ENCODE measurements at regions not wholly inside any gene's neighbourhood (a gene's known extent, or its start where the extent isn't known, plus 50 kb on each side); places are given as distances from the start of the nearest gene placed in this dataset.

GRCh38 chr18:34631093-34631966, 78.8 kb upstream of the DTNA start:
- H3K4me3 ChIP-seq = no peak overlapping the region
- intact Hi-C loops (cut with DNase I; ENCODE audit: low total_unique reads) = no loop called here
- no peaks in the 10 kb centered on the region for H3K27me3 ChIP-seq
- H3K27ac ChIP-seq = no peak overlapping the region
- H3K9me3 ChIP-seq = no peaks in the 10 kb centered on the region
- no peaks in the 10 kb centered on the region for H3K4me1 ChIP-seq
- DNase-seq = no peak
- TF ChIP-seq CTCF (IDR thresholded peaks at IDR 0.05) = no peak
- no peak for TF ChIP-seq POLR2A (IDR thresholded peaks at IDR 0.05)
- H3K36me3 ChIP-seq = no peaks in the 10 kb centered on the region

GRCh38 chr18:34632321-34632720, 77.8 kb upstream of the DTNA start:
- H3K9me3 ChIP-seq = no peaks in the 10 kb centered on the region
- TF ChIP-seq POLR2A (IDR thresholded peaks at IDR 0.05) = no peak
- TF ChIP-seq CTCF (IDR thresholded peaks at IDR 0.05) = no peak
- no peaks in the 10 kb centered on the region for H3K4me1 ChIP-seq
- intact Hi-C loops (cut with DNase I; ENCODE audit: low total_unique reads) = no loop called here
- no peaks in the 10 kb centered on the region for H3K27me3 ChIP-seq
- DNase-seq = no peak
- H3K4me3 ChIP-seq = no peak overlapping the region
- H3K27ac ChIP-seq = no peak overlapping the region
- no peaks in the 10 kb centered on the region for H3K36me3 ChIP-seq

GRCh38 chr18:34633368-34633767, 76.7 kb upstream of the DTNA start:
- DNase-seq = no peak
- H3K27ac ChIP-seq = no peak overlapping the region
- no peaks in the 10 kb centered on the region for H3K36me3 ChIP-seq
- TF ChIP-seq CTCF (IDR thresholded peaks at IDR 0.05) (no peak), POLR2A (IDR thresholded peaks at IDR 0.05) (no peak)
- no peaks in the 10 kb centered on the region for H3K9me3 ChIP-seq
- intact Hi-C loops (cut with DNase I; ENCODE audit: low total_unique reads) = no loop called here
- H3K27me3 ChIP-seq = no peaks in the 10 kb centered on the region
- H3K4me1 ChIP-seq = no peaks in the 10 kb centered on the region
- H3K4me3 ChIP-seq = no peak overlapping the region

GRCh38 chr18:34637094-34637801, 72.8 kb upstream of the DTNA start:
- DNase-seq = no peak
- no peaks in the 10 kb centered on the region for H3K4me1 ChIP-seq
- no peak overlapping the region for H3K4me3 ChIP-seq
- no peaks in the 10 kb centered on the region for H3K9me3 ChIP-seq
- TF ChIP-seq CTCF (IDR thresholded peaks at IDR 0.05) (no peak), POLR2A (IDR thresholded peaks at IDR 0.05) (no peak)
- H3K27ac ChIP-seq = no peak overlapping the region
- intact Hi-C loops (cut with DNase I; ENCODE audit: low total_unique reads) = no loop called here
- no peaks in the 10 kb centered on the region for H3K27me3 ChIP-seq
- no peaks in the 10 kb centered on the region for H3K36me3 ChIP-seq

- H3K4me1 ChIP-seq = no peaks in the 10 kb centered on the region
- intact Hi-C loops (cut with DNase I; ENCODE audit: low total_unique reads) = no loop called here
- TF ChIP-seq CTCF (IDR thresholded peaks at IDR 0.05) (no peak), POLR2A (IDR thresholded peaks at IDR 0.05) (no peak)
- H3K36me3 ChIP-seq = no peaks in the 10 kb centered on the region
- no peaks in the 10 kb centered on the region for H3K27me3 ChIP-seq
- no peak for DNase-seq
- H3K4me3 ChIP-seq = no peak overlapping the region
- no peaks in the 10 kb centered on the region for H3K9me3 ChIP-seq
- H3K27ac ChIP-seq = no peak overlapping the region
Measured at GRCh38 chr18:34639687-34640086, 70.4 kb upstream of the DTNA start.

All from uterus (tissue), 3 donors.